Muscle layer of colon (tissue), 2 donors: ENCODE measurements at regions not wholly inside any gene's neighbourhood (a gene's known extent, or its start where the extent isn't known, plus 50 kb on each side); places are given as distances from the start of the nearest gene placed in this dataset.

Experiments used
- H3K27ac ChIP-seq: one replicate; pipeline ENCODE4 v1.7.0; 2013; ENCODE audit warnings: low read depth, mild to moderate bottlenecking, low read length, moderate library complexity
- H3K27me3 ChIP-seq, 2 donors: one replicate each; pipeline ENCODE4 v1.7.0; 2013; ENCODE audit warnings: low read length in 2 of 2, mild to moderate bottlenecking in 2 of 2; ENCODE audit not compliant: insufficient read depth in 2 of 2, control insufficient read depth in 1 of 2
- H3K36me3 ChIP-seq: one replicate; pipeline ENCODE4 v1.7.0; 2013; ENCODE audit warnings: mild to moderate bottlenecking, low read length; ENCODE audit not compliant: insufficient read depth
- H3K4me1 ChIP-seq: one replicate; pipeline ENCODE4 v1.7.0; 2013; ENCODE audit warnings: mild to moderate bottlenecking, low read length; ENCODE audit not compliant: insufficient read depth
- H3K4me3 ChIP-seq, 2 donors: one replicate each; pipeline ENCODE4 v1.7.0; 2013; ENCODE audit warnings: low read length in 2 of 2, low read depth in 1 of 2, mild to moderate bottlenecking in 1 of 2, moderate library complexity in 1 of 2
- H3K9ac ChIP-seq: one replicate; pipeline ENCODE4 v1.7.0; 2013; ENCODE audit warnings: low read length
- H3K9me3 ChIP-seq: one replicate; pipeline ENCODE4 v1.7.0; 2013; ENCODE audit warnings: mild to moderate bottlenecking, low read length
- donor health status: abdominal sarcoma.
- donor health status: Adenocarcinoma of cecum.

- Histone ChIP-seq H3K4me1 (no peaks in the 10 kb centered on the region), H3K27me3 (no peaks in the 10 kb centered on the region), H3K27ac (no peak overlapping the region), H3K4me3 (no peak overlapping the region), H3K9ac (no peak overlapping the region), H3K9me3 (no peaks in the 10 kb centered on the region), H3K36me3 (no peaks in the 10 kb centered on the region)
Measured at GRCh38 chr13:103833294-103833852, 767.2 kb upstream of the SLC10A2 start.

- Histone ChIP-seq H3K4me3 (no peak overlapping the region), H3K4me1 (no peaks in the 10 kb centered on the region), H3K27me3 (no peaks in the 10 kb centered on the region), H3K27ac (no peak overlapping the region), H3K9ac (no peak overlapping the region), H3K36me3 (no peaks in the 10 kb centered on the region), H3K9me3 (no peaks in the 10 kb centered on the region)
Measured at GRCh38 chr13:103815619-103816018, 749.4 kb upstream of the SLC10A2 start.

- Histone ChIP-seq H3K9me3 (no peaks in the 10 kb centered on the region), H3K4me3 (no peak overlapping the region), H3K4me1 (no peaks in the 10 kb centered on the region), H3K27ac (no peak overlapping the region), H3K27me3 (no peaks in the 10 kb centered on the region), H3K36me3 (no peaks in the 10 kb centered on the region), H3K9ac (no peak overlapping the region)
Measured at GRCh38 chr13:103812971-103813370, 746.8 kb upstream of the SLC10A2 start.

GRCh38 chr13:103812558-103812957 is 746.3 kb upstream of the SLC10A2 start:
- Histone ChIP-seq H3K9ac (no peak overlapping the region), H3K4me3 (no peak overlapping the region), H3K9me3 (no peaks in the 10 kb centered on the region), H3K4me1 (no peaks in the 10 kb centered on the region), H3K36me3 (no peaks in the 10 kb centered on the region), H3K27ac (no peak overlapping the region), H3K27me3 (no peaks in the 10 kb centered on the region)

GRCh38 chr13:103810026-103810425 is 743.8 kb upstream of the SLC10A2 start:
- Histone ChIP-seq H3K4me3 (no peak overlapping the region), H3K36me3 (no peaks in the 10 kb centered on the region), H3K27ac (no peak overlapping the region), H3K9me3 (no peaks in the 10 kb centered on the region), H3K27me3 (no peaks in the 10 kb centered on the region), H3K4me1 (no peaks in the 10 kb centered on the region), H3K9ac (no peak overlapping the region)

GRCh38 chr13:103805771-103806170 is 739.6 kb upstream of the SLC10A2 start:
- H3K27ac ChIP-seq: no peak overlapping the region
- no peaks in the 10 kb centered on the region for H3K4me1 ChIP-seq
- no peak overlapping the region for H3K9ac ChIP-seq
- no peak overlapping the region for H3K4me3 ChIP-seq
- no peaks in the 10 kb centered on the region for H3K36me3 ChIP-seq
- H3K9me3 ChIP-seq: no peaks in the 10 kb centered on the region
- no peaks in the 10 kb centered on the region for H3K27me3 ChIP-seq

- Histone ChIP-seq H3K27ac (no peak overlapping the region), H3K4me1 (no peaks in the 10 kb centered on the region), H3K4me3 (no peak overlapping the region), H3K36me3 (no peaks in the 10 kb centered on the region), H3K9ac (no peak overlapping the region), H3K27me3 (no peaks in the 10 kb centered on the region), H3K9me3 (no peaks in the 10 kb centered on the region)
Measured at GRCh38 chr13:103803349-103803748, 737.1 kb upstream of the SLC10A2 start.

- Histone ChIP-seq H3K27ac (no peak overlapping the region), H3K9me3 (no peaks in the 10 kb centered on the region), H3K4me1 (no peaks in the 10 kb centered on the region), H3K4me3 (no peak overlapping the region), H3K9ac (no peak overlapping the region), H3K27me3 (no peaks in the 10 kb centered on the region), H3K36me3 (no peaks in the 10 kb centered on the region)
Measured at GRCh38 chr13:103799028-103799427, 732.8 kb upstream of the SLC10A2 start.

GRCh38 chr13:103795892-103796478 is 729.8 kb upstream of the SLC10A2 start:
- no peaks in the 10 kb centered on the region for H3K9me3 ChIP-seq
- H3K4me1 ChIP-seq: no peaks in the 10 kb centered on the region
- no peaks in the 10 kb centered on the region for H3K36me3 ChIP-seq
- no peak overlapping the region for H3K4me3 ChIP-seq
- H3K27me3 ChIP-seq: no peaks in the 10 kb centered on the region
- no peak overlapping the region for H3K9ac ChIP-seq
- no peak overlapping the region for H3K27ac ChIP-seq

GRCh38 chr13:103794526-103794925 is 728.3 kb upstream of the SLC10A2 start:
- Histone ChIP-seq H3K27ac (no peak overlapping the region), H3K27me3 (no peaks in the 10 kb centered on the region), H3K4me3 (no peak overlapping the region), H3K4me1 (no peaks in the 10 kb centered on the region), H3K36me3 (no peaks in the 10 kb centered on the region), H3K9ac (no peak overlapping the region), H3K9me3 (no peaks in the 10 kb centered on the region)

- H3K4me3 ChIP-seq: no peak overlapping the region
- no peaks in the 10 kb centered on the region for H3K4me1 ChIP-seq
- H3K9me3 ChIP-seq: no peaks in the 10 kb centered on the region
- H3K27ac ChIP-seq: no peak overlapping the region
- no peaks in the 10 kb centered on the region for H3K36me3 ChIP-seq
- no peaks in the 10 kb centered on the region for H3K27me3 ChIP-seq
- H3K9ac ChIP-seq: no peak overlapping the region
Measured at GRCh38 chr13:103788061-103788652, 721.9 kb upstream of the SLC10A2 start.

- no peaks in the 10 kb centered on the region for H3K27me3 ChIP-seq
- no peaks in the 10 kb centered on the region for H3K9me3 ChIP-seq
- no peaks in the 10 kb centered on the region for H3K4me1 ChIP-seq
- H3K9ac ChIP-seq: no peak overlapping the region
- H3K36me3 ChIP-seq: no peaks in the 10 kb centered on the region
- no peak overlapping the region for H3K27ac ChIP-seq
- no peak overlapping the region for H3K4me3 ChIP-seq
Measured at GRCh38 chr13:103772576-103772975, 706.4 kb upstream of the SLC10A2 start.
